GM21825 (cell line): ENCODE measurements at regions not wholly inside any gene's neighbourhood (a gene's known extent, or its start where the extent isn't known, plus 50 kb on each side); places are given as distances from the start of the nearest gene placed in this dataset.

Experiments used
- ATAC-seq: cut with Tn5 transposase; IDR thresholded peaks from one replicate; pipeline ENCODE4 v1.9.1; 2021; ENCODE audit warnings: mild to moderate bottlenecking, moderate library complexity; ENCODE audit not compliant: unreplicated experiment

DNA sequence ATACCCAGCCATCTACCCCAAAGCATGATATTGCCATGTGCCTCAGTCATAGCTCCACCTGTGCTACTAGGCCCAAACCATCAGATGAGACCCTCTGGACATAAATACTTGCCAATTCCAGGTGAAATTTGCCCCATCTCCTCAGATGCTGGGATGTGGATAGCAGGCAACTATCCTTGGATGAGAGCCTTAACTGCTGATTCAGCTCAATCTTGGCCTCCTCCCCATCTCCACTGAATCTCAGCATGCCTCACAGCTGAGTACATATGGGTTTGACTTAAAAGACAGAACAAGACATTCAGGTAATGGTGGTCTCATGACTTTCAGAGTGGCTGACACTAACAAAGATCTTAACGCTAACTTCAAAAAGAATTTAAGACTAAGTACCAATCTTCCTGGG, 50.8 kb upstream of the KLHL13 start:
- ATAC-seq = no peak

DNA sequence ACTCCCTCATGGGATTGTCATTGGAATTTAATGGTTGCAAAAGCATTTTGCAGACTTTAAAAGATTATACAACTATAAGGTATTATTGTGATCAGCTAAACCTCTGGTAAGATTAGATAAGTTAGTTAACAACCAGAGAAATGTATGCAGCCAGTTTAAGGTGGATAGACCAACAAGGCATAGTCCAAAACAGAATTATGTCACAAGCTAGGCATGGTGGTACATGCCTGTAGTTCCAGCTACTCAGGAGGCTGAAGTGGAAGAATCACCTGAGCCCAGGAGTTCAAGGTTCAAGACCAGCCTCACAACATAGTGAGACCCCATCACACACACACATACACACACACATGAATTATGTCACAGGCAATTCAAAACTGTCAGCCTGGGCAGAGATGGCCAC, 54.7 kb upstream of the KLHL13 start:
- ATAC-seq = no peak

DNA sequence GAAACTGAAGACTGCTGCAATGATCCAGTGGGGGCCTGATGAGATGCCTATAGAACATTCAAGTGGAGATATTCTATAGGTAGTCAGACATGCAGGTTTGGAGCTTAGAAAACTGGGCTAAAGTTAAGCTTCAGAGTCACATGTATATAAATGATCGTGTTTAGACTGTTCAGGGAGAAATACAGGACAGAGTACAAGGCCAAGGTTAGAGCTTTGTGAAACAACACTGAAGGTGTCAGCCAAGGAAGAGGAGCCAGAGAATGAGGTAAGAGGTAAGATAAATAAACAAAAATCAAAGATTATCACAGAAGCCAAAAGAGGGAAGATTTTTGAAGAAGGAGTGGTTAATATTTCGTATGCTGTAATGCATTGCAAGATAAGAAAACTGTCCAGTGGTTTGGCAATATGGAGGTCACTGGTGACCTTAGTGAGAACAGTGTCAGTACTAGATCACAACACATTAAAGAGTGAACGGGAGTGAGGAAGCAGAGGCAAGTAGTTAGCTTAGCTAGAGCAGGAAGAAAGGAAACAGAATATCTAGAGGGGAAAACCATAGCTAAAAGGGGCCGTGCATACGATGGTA, 58.0 kb upstream of the KLHL13 start:
- no peak for ATAC-seq

DNA sequence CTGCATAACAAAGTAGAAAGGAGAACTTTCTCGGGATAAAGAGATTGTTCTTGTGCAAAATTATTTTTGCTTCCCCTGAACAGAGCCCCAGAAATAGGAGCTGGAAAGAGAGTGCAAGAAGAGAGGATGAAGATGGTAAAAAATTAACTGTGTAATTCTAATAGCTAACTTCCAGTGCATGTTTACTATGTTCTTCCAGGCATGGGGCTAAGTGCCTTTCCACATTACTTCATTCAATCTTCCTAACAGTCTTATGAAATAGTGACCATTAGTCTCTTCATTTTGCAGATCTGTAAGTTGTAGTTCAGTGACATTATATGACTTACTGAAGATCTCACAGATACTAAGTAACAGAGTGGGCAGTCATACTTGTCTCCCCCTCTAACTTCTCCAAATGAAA, 61.1 kb upstream of the KLHL13 start:
- no peak for ATAC-seq

DNA sequence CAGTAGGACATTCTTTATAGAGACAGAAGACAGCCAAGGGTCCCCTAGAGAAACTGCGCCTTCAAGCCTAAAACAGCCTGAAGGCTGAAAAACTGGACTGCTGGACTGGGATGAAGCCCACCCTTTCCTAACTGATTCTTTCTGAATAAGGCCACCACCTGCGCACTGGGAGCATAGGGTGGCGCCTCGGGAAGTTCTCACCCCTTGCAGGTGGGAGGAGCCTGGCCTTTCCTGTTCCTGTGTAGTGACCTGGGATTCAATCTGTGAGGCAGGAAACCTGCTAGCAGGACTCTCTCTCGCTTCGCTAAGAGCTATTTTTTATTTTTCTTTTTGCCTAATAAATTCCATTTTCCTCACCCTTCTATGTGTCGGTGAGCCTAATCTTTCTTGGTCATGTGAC, 61.8 kb upstream of the KLHL13 start:
- no peak for ATAC-seq

DNA sequence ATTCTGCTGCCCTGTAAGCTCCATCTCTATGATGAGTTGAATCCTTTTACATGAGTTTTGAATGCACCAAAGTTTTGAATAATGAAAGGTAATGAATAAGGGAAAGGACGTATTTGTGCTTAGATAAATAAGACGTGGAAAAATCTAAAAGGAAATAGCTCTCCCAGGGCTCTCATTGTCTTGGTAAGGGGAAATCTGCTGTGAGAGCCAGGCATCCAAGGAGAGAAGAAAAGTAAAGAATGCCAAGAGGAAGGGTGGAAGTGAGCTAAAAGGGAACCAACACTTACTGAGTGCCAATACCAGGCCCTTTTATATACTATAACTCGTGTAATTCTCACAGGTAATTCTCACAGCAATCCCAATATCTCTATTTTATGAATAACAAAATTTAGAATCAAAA, 62.6 kb upstream of the KLHL13 start:
- ATAC-seq = no peak

DNA sequence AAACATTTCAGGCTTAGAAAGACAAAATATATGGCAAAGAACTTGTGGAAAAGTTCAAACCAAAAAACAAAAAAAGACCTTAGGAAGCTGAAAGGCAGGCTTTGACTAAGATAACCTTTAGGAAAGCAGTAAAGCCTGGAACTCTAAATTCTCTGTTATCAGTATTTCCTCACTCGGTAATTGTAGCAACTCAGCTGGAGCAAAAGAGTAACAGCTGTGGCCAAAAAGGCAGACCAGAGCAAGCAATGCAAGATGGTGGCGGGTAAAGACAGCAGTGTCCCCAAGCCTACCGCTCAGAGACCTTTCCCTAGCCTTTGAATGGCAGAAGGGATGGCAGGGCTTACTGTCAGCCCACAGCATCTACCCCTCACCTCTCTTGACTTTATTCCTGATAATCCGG, 63.1 kb upstream of the KLHL13 start:
- no peak for ATAC-seq

DNA sequence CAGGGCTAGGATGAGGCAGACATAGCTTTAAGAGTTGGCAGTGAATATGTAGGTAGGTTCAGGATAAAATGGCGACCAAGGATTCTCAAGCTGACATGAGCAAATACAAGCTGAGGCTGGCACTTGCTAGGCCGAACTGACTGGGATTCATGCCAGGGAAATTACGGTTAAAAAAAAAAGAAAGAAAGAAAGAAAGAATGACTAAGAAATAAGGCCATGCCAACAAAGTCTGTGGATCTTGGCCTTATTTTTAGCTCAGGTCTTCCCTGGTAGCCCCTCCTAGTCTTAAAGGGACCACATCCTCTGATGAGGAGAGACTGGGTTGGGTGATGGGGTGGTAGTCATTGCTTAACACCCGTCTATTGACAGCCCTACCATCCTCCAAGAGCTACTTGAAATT, 64.4 kb upstream of the KLHL13 start:
- ATAC-seq = no peak

DNA sequence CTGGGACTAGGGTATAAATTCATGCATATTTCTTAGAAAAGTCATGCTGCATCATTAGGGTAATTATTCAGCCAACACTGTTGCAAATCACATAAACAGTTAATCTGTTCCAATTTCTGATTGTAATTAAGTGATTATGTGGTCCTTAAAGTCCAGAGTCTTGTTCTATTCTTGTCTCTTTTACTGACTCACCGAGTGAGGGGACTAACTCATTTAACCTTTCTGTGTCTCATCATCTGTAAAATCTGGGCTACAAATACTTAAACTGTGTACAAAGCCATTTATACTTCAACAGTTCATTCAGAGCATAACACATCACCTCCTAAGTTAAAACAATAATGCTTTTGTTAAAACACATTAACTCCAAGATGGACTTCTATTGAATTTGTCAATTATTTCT, 65.4 kb upstream of the KLHL13 start:
- ATAC-seq = no peak

DNA sequence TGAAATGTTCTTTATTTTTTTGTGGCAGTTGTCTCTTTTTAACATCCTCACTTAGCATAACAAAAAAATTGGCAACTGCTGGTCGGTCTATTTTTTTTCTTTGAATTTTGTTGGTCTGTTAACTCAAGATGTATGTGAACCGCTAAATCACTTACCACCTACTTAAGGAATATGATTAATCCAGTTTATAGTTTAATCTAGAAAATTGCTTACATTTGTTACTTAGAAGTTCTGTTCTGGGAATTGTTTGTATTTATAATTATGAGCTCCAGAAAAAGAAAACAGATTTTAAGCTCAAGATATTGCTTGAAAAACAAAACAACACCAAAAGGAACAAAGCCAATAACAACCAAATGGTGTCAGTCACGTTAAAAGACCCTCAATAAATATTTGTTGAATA, 66.1 kb upstream of the KLHL13 start:
- ATAC-seq = no peak

DNA sequence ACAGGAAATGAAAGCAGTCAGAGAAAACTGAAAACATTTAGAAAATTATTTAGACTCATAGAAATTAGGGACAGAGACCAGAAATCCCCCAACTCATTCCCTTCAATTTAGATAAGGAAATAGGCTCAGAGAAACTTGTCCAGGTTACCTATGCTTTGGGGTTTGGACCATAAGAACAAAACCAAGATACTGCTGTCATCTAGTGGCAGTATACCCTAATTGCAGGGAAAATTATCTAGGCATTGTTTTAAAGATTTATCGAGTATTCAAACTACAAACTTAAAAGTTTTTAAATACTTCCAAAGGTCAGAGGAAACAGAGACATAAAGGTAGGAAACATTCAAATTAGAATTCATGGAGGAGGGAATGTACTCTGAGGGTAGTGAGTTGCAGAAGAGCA, 67.0 kb upstream of the KLHL13 start:
- no peak for ATAC-seq

DNA sequence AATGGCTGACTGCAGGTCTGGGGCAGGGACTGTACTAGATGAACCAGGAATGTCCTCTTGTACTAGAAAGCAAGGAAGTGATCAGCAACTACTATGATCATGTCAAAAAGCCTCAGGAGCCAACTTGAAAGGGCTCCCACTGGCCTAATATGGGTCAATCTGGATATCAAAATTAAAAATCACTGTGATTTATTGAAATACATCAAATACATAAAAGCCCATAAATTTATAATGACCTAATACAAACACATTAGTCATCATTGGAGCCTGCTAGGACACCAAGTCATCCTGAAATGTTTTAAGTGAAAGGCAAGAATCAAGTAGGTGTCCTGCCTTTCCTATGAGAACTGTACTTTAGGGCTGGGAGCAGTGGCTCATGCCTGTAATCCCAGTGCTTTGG, 70.5 kb upstream of the KLHL13 start:
- no peak for ATAC-seq

DNA sequence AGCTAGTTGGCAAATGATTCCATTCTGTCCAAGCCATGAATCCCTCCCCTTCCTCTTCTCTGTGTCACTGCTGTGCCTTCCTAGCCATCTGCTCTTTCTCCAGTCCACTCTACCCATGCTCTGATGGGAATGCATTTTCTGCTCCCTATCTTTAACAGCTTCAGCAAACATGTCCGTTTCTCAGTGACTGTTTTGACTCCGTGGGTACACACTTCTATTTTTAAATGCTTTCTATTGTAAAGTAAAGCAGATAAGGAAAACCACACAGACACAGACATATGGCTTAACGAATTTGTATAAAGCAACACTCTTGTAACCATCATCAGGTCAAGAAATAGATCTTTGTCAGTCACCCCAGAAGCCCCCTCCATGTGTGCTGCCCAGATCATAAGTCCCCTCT, 72.4 kb upstream of the KLHL13 start:
- ATAC-seq = no peak

DNA sequence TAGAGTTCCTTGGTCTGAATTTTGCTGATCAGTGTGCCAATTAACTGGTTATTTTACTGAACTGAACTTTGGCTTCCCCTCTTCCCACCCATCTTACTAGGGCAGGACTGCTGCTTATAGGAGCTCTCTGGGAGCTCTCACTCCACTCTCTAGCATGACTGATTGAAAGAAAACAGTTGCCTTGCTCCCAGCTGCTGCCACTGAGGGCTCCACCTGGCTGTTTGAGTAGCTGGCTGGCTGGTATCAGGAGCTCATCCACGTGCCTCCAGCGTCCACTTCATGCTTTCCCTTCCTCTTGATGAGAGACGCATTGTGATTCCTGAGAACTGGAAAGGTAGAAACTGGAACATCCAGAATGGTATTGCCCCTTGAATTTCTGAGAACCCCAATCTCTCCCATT, 73.0 kb upstream of the KLHL13 start:
- ATAC-seq = no peak

DNA sequence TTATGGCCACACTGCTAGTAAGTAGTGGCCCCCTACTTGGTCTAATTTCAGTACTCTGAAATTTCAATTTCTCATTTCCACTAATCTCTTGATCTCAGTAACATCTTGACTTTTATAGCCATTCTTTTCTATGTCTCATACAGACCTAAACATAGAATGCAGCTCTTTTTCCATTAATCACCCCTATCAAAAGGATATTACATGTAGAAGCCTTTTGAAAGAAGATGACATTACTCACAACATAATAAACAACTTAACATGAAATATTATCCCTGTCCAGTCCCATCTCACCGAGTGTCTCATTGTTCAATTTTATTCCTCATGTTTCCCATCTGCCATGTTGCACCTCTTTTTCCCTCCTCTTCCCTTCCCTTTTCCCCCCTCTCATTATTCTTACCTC, 81.1 kb upstream of the KLHL13 start:
- no peak for ATAC-seq

DNA sequence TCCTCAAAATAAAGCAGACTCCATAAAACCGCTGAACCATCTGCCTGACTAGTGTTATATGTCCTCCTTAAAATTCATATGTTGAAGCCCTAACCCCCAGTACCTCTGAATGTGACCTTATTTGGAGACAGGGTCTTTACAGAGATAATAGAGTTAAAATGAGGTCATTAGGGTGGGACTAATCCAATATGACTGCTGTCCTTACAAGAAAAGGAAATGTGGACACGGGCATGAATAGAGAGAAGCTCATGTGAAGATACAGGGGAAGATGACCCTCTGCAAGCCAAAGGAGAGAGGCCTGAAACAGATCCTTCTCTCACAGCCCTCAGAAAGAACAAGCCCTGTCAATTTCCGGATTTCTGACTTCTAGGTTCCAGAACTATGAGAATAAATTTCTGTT, 82.0 kb upstream of the KLHL13 start:
- no peak for ATAC-seq

DNA sequence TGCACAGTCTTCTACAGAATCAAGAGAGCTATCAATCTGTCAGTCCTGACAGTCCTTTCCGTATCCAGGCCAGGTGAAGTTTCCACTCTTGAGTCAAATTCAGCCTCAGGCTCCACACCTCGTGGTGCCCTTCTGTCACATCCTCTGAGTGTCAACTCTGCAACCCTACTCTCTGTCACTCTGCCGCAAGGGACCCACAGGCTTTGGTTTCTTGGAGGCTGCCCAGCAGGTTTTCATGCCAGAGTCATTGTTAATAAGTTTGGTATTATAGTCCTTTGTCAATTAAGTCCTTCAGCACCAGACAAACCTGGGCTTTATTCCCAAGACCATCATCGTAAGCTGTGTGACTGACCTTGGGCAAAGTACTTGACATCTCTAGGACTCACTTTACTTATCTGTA, 83.4 kb upstream of the KLHL13 start:
- ATAC-seq = no peak

DNA sequence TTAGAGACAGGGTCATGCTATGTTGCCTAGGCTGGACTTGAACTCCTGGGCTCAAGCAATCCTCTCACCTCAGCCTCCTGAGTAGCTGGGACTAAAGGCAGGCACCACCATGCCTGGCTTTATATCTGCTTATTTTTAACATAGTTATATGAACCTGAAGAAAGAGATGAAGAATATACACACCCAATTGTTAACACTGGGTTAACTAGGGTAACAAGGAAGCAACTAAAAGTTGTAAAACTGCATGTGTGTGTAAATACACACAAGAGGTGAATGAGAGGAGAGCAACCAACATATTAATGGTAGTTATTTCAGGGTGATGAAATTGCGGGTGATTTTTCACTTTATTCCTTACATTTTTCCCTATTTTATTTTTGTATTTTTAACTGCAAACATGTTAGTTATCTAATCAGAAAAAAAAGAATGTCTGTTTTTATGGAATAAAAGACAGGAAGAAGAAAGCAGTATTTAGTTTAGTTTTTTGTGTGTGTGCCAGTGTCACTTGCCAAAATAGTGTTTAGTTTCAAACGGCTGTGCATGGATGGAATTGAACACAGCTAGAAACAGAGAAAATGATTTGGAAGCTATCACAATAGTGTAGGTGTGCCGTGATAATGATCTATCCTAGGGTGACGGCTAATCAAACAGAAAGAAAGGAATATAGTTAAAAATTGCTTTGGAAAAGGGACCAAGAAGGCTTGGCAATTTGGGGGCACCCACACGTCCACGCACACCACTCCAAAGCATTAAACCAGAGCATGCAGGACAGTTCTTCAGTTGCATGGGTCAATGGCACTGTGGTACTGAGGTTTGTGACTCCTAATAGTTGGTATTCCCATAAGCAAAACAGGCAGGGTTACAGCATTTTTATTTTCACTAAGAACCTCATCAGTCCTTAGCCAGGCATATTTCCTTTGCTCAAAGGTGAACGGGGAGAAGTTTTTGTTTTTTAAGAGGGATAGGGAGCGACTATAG, 89.1 kb upstream of the KLHL13 start:
- no peak for ATAC-seq

DNA sequence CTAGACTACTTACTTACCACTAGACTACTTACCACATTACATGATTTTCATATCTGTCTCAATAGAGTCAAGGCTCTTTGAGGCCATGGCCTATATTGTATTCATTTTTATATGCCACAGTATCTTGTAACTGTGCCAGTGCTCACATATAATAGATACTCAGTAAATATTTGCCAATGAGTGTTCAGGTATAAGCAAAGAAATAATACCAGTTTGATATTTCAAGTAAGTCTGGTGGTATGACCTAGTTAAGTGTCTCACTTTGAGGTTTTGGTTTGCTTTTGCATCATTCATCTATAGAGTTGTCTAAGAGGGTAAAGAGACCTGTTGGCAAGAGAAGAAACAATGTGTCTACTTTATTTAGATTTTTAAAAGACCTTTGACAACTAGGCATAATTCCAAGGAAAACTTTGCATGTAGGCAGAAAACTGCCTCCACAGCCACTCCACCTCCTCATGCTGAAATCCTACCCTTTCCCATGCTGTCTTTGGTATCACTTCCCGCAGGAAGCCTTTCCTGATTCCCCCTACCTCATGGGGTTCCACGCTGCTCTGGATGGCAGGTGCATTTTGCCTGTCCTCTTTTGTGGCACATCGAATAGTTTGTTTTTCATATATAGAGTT, 91.3 kb upstream of the KLHL13 start:
- no peak for ATAC-seq

DNA sequence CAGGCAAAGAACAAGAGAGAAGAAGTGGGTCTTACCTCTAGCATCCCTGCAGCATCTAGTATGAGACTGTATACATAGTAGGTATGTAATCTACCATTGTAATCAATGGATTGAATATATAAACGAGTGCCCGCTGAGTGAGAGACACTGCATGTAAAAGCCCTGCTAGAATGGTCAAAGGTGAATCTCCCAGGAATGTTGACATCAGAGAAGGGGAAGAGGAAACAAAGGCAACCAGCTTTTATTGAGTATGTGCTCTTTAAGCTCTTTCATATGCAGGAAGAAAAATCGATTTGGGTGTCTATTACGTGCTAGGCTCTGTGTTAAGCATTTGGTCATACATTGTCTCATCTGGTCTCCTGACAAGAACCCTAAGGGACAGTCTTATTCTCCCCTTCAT, 91.9 kb upstream of the KLHL13 start:
- no peak for ATAC-seq

DNA sequence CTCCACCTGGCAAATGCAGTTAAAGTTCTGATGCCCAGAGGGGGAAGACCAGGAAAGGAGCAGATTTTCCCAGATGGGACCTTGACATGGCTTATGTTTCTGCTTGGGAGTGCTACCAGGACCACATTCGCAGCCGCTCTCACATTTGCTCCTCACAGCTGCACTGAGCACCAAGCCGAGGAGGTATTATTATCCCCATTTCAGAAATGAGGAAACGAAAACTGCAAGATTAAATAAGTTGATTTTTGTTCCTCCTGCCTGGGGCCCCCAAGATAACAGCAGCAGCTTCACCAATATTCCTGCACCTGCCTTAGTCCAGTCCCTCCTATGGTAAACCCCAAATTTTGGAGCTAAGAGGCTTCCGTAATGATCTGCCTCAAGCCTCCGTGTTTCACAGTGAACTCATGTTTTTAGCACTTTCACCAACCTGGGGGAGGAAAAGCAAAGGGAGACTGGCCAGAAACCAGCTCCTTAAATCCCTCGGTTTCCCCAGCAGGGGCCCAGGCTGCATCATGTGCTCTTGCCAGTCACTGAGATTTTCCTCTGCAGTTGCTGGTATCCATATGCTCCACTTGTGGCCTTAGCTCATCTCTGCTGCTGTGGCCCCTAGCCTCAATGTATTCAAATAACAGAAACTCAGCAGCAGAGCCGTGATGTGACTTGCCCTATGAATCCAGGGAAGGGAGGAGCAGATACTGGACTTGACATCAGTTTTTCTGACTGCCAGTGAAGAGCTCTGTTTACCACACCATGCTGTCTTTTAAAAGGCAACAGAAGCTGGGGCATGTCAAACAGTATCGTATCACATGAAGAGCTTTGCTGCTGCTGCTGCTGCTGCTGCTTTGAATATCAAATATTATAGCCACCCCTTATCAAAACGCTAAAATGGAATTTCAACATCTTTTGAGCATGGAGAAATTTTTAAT, 95.5 kb upstream of the KLHL13 start:
- ATAC-seq = peak; percentile 40
